ENCODE measurements at regions not wholly inside any gene's neighbourhood (a gene's known extent, or its start where the extent isn't known, plus 50 kb on each side); places are given as distances from the start of the nearest gene placed in this dataset.

DNA sequence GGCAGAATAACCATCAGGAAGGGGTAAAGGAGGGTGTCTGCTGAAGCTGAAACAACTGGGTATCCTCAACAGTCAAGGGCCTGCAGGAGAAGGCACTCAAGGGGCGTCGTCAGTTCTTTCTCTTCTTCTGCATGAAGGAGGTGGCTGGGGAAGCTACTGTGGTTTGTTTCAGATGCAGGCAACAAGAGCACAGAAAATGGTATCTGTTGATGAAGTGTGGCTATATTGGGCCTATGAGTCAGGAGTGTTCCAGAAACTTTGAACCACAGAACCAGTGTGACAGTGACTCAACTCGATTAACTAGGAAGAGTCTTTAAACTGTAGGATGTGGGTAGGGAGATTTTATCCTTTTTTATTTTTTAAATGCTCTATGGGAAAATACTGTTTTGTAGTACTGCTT is 686.3 kb downstream of the FGF9 start:
- TF ChIP-seq POLR2A (IDR thresholded peaks at IDR 0.05), result no peak
- TF ChIP-seq, protein P1, sequence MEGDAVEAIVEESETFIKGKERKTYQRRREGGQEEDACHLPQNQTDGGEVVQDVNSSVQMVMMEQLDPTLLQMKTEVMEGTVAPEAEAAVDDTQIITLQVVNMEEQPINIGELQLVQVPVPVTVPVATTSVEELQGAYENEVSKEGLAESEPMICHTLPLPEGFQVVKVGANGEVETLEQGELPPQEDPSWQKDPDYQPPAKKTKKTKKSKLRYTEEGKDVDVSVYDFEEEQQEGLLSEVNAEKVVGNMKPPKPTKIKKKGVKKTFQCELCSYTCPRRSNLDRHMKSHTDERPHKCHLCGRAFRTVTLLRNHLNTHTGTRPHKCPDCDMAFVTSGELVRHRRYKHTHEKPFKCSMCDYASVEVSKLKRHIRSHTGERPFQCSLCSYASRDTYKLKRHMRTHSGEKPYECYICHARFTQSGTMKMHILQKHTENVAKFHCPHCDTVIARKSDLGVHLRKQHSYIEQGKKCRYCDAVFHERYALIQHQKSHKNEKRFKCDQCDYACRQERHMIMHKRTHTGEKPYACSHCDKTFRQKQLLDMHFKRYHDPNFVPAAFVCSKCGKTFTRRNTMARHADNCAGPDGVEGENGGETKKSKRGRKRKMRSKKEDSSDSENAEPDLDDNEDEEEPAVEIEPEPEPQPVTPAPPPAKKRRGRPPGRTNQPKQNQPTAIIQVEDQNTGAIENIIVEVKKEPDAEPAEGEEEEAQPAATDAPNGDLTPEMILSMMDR (IDR thresholded peaks at IDR 0.05), result no peak
